ENCODE measurements at regions not wholly inside any gene's neighbourhood (a gene's known extent, or its start where the extent isn't known, plus 50 kb on each side); places are given as distances from the start of the nearest gene placed in this dataset.

DNA sequence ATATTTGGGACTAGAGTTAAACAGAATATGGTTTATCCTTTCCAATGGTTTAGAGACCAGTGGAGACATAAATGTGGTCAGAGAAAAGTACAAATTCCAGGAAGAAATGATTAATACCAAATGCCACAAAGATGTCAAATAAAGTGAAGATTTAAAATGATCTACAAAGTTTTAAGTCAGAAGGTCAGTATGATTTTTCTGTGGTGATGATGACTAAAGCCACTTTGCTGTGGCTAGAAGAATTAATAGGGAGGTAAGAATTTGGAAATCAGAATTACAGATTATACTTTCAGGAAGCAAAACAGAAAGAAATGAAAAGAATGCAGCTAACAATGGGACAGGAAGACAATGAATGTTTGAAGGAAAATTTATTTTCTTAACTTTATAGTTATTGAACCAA lies 91.5 kb upstream of the CDH7 start:
- no peaks in the 10 kb centered on the region for H3K9me3 ChIP-seq
- no peaks in the 10 kb centered on the region for H3K4me1 ChIP-seq
- no peaks in the 10 kb centered on the region for H3K27me3 ChIP-seq
- H3K4me3 ChIP-seq: no peak overlapping the region
- H3K36me3 ChIP-seq: no peaks in the 10 kb centered on the region
- no peak for ATAC-seq
- DNase-seq: no peak
- H3K27ac ChIP-seq: no peak overlapping the region
- TF ChIP-seq, protein P1, sequence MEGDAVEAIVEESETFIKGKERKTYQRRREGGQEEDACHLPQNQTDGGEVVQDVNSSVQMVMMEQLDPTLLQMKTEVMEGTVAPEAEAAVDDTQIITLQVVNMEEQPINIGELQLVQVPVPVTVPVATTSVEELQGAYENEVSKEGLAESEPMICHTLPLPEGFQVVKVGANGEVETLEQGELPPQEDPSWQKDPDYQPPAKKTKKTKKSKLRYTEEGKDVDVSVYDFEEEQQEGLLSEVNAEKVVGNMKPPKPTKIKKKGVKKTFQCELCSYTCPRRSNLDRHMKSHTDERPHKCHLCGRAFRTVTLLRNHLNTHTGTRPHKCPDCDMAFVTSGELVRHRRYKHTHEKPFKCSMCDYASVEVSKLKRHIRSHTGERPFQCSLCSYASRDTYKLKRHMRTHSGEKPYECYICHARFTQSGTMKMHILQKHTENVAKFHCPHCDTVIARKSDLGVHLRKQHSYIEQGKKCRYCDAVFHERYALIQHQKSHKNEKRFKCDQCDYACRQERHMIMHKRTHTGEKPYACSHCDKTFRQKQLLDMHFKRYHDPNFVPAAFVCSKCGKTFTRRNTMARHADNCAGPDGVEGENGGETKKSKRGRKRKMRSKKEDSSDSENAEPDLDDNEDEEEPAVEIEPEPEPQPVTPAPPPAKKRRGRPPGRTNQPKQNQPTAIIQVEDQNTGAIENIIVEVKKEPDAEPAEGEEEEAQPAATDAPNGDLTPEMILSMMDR (IDR thresholded peaks at IDR 0.05): no peak
- intact Hi-C loops (cut with DNase I): no loop called here

DNA sequence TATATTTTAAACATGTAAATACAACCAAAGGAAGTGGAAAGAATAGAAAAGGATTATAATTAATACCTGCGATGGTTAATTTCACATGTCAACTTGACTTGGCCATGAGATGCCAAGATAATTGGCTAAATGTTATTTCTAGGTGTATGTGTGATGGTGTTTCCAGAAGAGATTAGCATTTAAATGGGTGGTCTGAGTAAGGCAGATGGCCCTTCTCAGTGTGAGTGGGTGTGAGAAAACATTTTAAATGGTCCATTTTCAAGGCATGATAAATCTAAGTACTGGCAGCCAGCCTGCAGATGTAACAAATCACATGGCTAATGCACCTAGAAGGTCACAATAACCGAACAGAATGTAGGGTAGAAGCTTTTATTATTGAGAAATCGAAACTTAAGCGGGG lies 99.6 kb upstream of the CDH7 start:
- 69 to 74% methylated on average over 4 of the region's 4 CpGs for WGBS, 2 donors
- DNase-seq: no peak
- peaks cover 0 to 36% (median 17%) of the 10 kb centered on the region in 11 donors for H3K9me3 ChIP-seq

DNA sequence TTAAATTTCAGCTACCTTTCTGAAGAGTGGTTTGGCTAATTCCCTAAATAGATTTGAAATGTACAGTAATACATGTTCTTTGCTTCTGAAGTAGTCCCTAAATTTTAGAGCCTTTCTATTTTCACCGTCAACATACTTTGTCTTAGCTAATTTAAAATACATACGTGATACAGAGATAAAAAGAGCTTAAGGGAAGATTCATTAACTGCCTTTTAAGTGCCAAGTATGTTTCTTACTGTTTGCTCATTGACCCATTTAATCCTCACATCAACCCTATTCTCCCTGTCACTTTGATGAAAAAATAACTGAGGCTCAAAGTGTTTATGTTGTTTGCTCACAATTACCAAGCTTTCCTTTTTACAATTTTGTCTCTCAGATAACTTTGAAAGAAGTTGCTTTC lies 118.6 kb upstream of the CDH7 start:
- ATAC-seq: no peak
- no peak overlapping the region for H3K4me3 ChIP-seq
- H3K27ac ChIP-seq: no peak overlapping the region
- no peak for DNase-seq
- no peaks in the 10 kb centered on the region for H3K4me1 ChIP-seq
- WGBS, 2 donors: 78 to 85% methylated on average over 2 of the region's 2 CpGs
- intact Hi-C loops (cut with DNase I): no loop called here
- TF ChIP-seq, protein P1 (IDR thresholded peaks at IDR 0.05): no peak
- no peaks in the 10 kb centered on the region for H3K27me3 ChIP-seq
- no peaks in the 10 kb centered on the region for H3K36me3 ChIP-seq
- no peaks in the 10 kb centered on the region for H3K9me3 ChIP-seq

More for the DNA sequence above, 99.6 kb upstream of the CDH7 start:
- no peaks in the 10 kb centered on the region for H3K36me3 ChIP-seq
- no peak overlapping the region for H3K4me3 ChIP-seq
- no peak for ATAC-seq
- H3K27ac ChIP-seq: no peak overlapping the region
- intact Hi-C loops (cut with DNase I): no loop called here
- TF ChIP-seq, protein P1 (IDR thresholded peaks at IDR 0.05): no peak
- no peaks in the 10 kb centered on the region for H3K27me3 ChIP-seq
- no peaks in the 10 kb centered on the region for H3K4me1 ChIP-seq

DNA sequence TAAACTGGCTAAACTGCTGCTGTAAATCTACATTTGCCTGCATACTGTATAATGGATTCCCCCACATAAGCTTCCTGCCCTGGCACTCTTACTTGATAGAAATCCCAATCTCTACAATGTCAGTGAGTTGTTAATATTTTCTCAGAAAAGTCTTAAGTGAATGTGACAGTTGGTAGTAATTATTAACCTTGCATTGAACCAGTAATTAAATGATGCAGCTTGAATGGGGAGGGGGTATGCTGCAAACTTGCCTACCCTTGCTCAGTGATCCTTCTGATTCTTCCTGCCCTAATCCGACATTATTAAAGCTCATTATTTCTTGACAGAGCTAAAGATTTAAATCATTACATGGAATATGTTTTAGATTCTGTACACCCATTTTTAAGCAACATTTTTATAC lies 119.0 kb upstream of the CDH7 start:
- no peak for DNase-seq
- Histone ChIP-seq H3K4me3 (no peak overlapping the region), H3K4me1 (no peaks in the 10 kb centered on the region), H3K27ac (no peak overlapping the region), H3K36me3 (no peaks in the 10 kb centered on the region), H3K9me3 (no peaks in the 10 kb centered on the region), H3K27me3 (no peaks in the 10 kb centered on the region)
- TF ChIP-seq, protein P1 (IDR thresholded peaks at IDR 0.05): no peak
- ATAC-seq: no peak
- WGBS, 2 donors: 73 to 83% methylated on average over 1 of the region's 1 CpG
- intact Hi-C loops (cut with DNase I): no loop called here

DNA sequence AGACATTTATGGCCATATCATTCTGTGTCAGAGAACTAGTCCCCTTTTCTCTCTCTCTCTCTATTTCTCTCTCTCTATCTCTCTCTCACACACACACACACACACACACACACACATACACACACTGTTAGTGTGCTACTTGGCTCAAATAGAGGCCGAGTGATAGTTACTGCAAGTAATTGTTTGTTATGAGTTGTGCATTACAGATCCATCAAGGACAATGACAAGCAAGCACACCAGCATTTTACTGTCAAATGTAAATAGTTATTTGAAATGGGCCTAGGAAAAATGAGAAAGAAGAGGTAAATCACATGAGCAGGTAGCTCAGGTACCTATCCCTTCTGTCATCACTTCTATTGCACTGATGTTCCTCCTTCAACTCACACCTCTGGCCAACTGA lies 122.4 kb upstream of the CDH7 start:
- TF ChIP-seq, protein P1 (IDR thresholded peaks at IDR 0.05): no peak
- DNase-seq: no peak
- Histone ChIP-seq H3K27ac (no peak overlapping the region), H3K36me3 (no peaks in the 10 kb centered on the region), H3K4me1 (no peaks in the 10 kb centered on the region), H3K9me3 (no peaks in the 10 kb centered on the region), H3K4me3 (no peak overlapping the region), H3K27me3 (no peaks in the 10 kb centered on the region)
- ATAC-seq: no peak
- intact Hi-C loops (cut with DNase I): no loop called here
- WGBS, 2 donors: 73 to 74% methylated on average over 1 of the region's 1 CpG

All from heart right ventricle (tissue), 16 donors.